GM18951 (cell line): ENCODE measurements at regions not wholly inside any gene's neighbourhood (a gene's known extent, or its start where the extent isn't known, plus 50 kb on each side); places are given as distances from the start of the nearest gene placed in this dataset.

Experiments used
- POLR2A ChIP-seq: IDR thresholded peaks from 4 replicates; pipeline ENCODE4 v1.6.1; 2011; ENCODE audit warnings: mild to moderate bottlenecking; ENCODE audit not compliant: insufficient read length, insufficient read depth; ENCODE audit errors: extremely low read depth
- in situ Hi-C: fragments of 300-500 bp; cut with MboI; formaldehyde crosslinking; loops from one replicate; pipeline ENCODE4 v1.12.0; 2022; ENCODE audit warnings: low sequenced_read_pairs, mixed read lengths, inconsistent platforms; ENCODE audit not compliant: unreplicated experiment

DNA sequence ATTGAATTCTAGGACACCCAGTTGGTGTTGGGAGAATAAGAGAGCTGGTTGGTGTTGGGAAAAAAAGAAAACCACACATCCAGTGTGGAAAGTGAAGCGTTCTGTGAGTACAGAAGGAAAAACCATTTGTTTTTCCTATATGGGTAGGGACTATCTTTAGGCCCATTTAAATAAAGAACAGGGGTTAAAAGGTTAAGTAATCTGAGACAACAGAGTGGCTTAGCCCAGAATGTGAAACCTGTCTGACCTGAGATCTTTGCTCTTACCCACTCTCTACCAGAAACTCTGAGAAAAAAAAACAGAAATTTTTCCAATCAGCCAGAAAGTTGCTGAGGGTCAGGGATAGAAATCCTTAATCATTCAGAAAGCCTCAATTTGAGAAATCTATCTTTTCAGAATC is 59.8 kb upstream of the LRRC55 start:
- in situ Hi-C loops = no loop called here
- no peak for TF ChIP-seq POLR2A

DNA sequence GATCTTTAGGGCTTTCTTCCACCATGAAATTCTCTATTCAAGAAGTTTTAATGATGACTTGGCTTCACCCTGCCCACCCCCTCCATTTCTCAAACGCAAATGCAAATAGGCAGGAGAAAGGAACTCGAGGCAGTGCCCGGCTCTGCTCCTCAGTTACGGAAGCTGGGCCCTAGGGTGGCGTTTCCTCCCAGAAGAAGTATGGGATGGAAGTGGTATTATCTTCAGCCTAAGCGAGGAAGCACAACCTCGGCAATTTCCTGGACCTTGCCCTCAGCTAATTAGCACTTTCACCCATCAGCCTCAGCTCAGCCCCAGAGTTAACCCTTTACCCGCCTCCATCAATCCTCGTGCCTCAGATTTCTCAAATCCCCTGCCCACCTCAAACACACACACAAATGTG is 58.2 kb upstream of the LRRC55 start:
- TF ChIP-seq POLR2A = no peak
- in situ Hi-C loops = no loop called here

DNA sequence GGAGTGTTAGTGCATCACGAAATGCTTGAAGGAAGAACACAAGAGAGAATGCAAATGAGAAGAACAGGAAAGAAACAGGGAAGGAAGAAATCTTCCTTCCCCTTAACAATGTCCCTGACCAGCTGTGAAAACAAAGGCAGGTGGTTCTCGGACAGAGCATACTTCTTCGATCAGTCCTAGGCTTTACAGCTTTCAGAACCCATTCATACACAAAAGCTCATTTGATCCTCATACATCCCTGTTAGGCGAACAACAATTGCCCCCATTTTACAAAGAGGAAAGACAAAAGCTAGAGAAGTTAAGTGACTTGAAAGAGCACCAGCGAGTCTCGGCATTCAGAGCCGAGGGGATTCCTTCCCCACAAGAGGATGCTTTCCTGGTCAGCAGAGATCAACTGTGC is 57.2 kb upstream of the LRRC55 start:
- in situ Hi-C loops = no loop called here
- TF ChIP-seq POLR2A = no peak

DNA sequence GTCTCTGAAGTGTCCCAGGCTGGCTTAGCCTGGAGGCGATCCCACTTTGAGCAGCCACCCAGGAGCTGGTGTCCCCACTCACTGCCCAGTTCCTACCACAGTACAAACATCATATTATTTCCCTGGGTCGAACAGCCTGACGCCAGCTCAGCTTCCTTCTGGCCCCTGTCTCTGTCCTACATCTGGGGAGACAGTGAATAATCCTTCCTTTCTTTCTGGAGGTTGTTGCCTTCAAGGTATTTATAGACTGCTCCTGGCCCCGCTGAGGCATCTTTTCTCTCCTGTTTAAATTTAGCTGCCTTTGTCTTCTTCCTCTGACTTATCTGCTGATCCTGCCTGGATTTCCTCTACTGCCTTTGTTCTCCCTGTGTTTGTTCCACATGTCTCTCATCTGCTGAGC is 56.8 kb upstream of the LRRC55 start:
- TF ChIP-seq POLR2A = no peak
- in situ Hi-C loops = no loop called here

DNA sequence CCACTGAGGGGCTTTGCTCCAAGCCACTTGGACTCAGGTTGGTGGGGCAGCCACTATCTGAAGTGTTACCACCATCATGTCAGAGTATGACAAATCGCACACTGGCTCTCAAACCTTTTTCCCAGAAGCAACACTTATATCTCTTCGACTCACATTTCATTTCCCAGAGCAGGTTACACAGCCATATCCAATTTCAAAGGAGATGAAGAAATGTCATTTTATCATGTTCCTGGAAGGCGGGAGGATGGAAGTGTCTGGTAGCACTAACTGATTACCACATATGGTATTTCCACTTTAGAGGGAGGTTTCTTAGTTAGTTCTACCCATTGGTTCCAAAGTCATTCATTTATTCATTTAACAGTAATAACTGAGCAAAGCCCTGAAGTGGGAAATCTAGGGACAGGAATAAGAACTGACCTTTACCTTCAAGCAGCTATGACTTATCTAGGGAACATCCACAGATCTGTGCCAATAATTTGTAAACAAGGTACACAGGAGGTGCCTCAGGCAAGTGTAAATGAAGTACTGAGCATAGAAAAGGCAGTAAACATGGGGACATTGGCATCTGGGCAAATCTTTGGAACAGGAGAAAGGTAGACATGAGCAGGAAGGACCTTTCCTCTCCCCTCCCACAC is 54.9 kb upstream of the LRRC55 start:
- in situ Hi-C loops = no loop called here

DNA sequence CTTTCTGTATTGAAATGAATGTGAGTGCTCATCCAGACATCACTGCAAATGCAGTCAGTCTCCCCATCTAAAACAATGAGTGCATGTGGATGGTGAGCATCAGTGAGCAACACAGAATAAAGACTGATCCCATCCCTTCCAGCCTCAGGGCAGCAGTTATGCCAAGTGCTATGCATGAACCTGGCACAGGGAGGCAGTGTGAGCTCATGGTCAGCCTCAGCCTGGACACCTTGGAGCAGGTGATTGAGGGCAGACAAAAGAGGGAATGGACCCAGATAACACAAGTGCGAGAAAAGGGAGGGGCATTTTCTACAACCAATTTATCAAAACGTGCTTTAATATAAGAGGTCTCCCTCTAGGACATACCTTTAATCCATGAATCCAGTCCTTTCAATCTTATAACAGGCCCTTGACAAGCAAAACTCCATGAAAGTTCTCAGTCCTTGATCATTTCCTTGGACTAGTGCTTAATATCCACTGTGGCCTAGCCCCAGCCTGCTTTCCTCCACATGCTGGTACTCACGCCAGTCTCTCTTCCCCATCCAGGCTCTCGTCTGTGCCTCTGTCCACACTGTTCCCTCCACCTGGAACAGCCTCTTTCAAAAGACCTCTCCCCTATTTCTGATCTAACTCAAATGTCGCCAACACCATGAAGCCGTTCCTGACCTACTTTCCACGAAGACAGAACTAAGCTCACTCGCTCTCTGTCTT is 50.5 kb upstream of the LRRC55 start:
- TF ChIP-seq POLR2A = no peak

More for the DNA sequence above, 54.9 kb upstream of the LRRC55 start:
- TF ChIP-seq POLR2A = no peak

More for the DNA sequence above, 50.5 kb upstream of the LRRC55 start:
- in situ Hi-C loops = no loop called here
